NCI-H748 (cell line): ENCODE measurements at regions not wholly inside any gene's neighbourhood (a gene's known extent, or its start where the extent isn't known, plus 50 kb on each side); places are given as distances from the start of the nearest gene placed in this dataset.
"Not testable (repeated sequence)": the region's sequence is repeated elsewhere in the genome, so short reads cannot be mapped to it uniquely, and the experiment has no call there.

Experiments used
- DNase-seq: peaks from one replicate; lab custom pipeline; 2025; ENCODE audit not compliant: unreplicated experiment; lab: John Stamatoyannopoulos, UW

- DNase-seq, result no peak
Observed at GRCh38 chr13:34349091-34349722, 531.3 kb downstream of the RFC3 start.

GRCh38 chr13:34350671-34351070 is 532.7 kb downstream of the RFC3 start:
- no peak for DNase-seq

GRCh38 chr13:34351134-34351533 is 533.2 kb downstream of the RFC3 start:
- no peak for DNase-seq

- DNase-seq, result no peak
Observed at GRCh38 chr13:34352958-34353357, 535.0 kb downstream of the RFC3 start.

GRCh38 chr13:34356686-34357434 is 538.9 kb downstream of the RFC3 start:
- no peak for DNase-seq

- no peak for DNase-seq
Observed at GRCh38 chr13:34357435-34358232, 539.7 kb downstream of the RFC3 start.

GRCh38 chr13:34358811-34359513 is 541.0 kb downstream of the RFC3 start:
- DNase-seq, result no peak

GRCh38 chr13:34360702-34361101 is 542.8 kb downstream of the RFC3 start:
- DNase-seq, result no peak

GRCh38 chr13:34361560-34361959 is 543.6 kb downstream of the RFC3 start:
- DNase-seq, result no peak

- no peak for DNase-seq
Observed at GRCh38 chr13:34363266-34363665, 545.3 kb downstream of the RFC3 start.

- DNase-seq, result no peak
Observed at GRCh38 chr13:34364633-34365032, 546.7 kb downstream of the RFC3 start.

- no peak for DNase-seq
Observed at GRCh38 chr13:34369931-34370330, 552.0 kb downstream of the RFC3 start.

GRCh38 chr13:34371108-34371507 is 553.2 kb downstream of the RFC3 start:
- DNase-seq, result no peak

GRCh38 chr13:34371645-34372395 is 553.9 kb downstream of the RFC3 start:
- no peak for DNase-seq

GRCh38 chr13:34372581-34372980 is 554.6 kb downstream of the RFC3 start:
- no peak for DNase-seq

- no peak for DNase-seq
Observed at GRCh38 chr13:34376483-34376882, 558.5 kb downstream of the RFC3 start.

- DNase-seq, result no peak
Observed at GRCh38 chr13:34381228-34381627, 560.8 kb upstream of the NBEA start.

- no peak for DNase-seq
Observed at GRCh38 chr13:34383728-34384127, 558.3 kb upstream of the NBEA start.

- not testable (repeated sequence) for DNase-seq
Observed at GRCh38 chr13:34386229-34386628, 555.8 kb upstream of the NBEA start.

GRCh38 chr13:34391076-34391475 is 551.0 kb upstream of the NBEA start:
- no peak for DNase-seq

- no peak for DNase-seq
Observed at GRCh38 chr13:34401696-34402095, 540.4 kb upstream of the NBEA start.
